Nephron progenitor cell (in vitro differentiated cells): ENCODE measurements at regions not wholly inside any gene's neighbourhood (a gene's known extent, or its start where the extent isn't known, plus 50 kb on each side); places are given as distances from the start of the nearest gene placed in this dataset.
"Not testable (repeated sequence)": the region's sequence is repeated elsewhere in the genome, so short reads cannot be mapped to it uniquely, and the experiment has no call there.

Experiments used
- DNase-seq: peaks from one replicate; pipeline ENCODE4 v3.0.0; 2021
- H3K27ac Mint-ChIP-seq: 2 replicates; pipeline ENCODE4 v1.8.0; 2021; ENCODE audit warnings: mild to moderate bottlenecking, moderate library complexity, mixed read lengths
- H3K27me3 Mint-ChIP-seq: 2 replicates; pipeline ENCODE4 v1.8.0; 2021; ENCODE audit warnings: mild to moderate bottlenecking, low read depth, mixed read lengths; ENCODE audit not compliant: poor library complexity
- H3K36me3 Mint-ChIP-seq: 2 replicates; pipeline ENCODE4 v1.8.0; 2021; ENCODE audit warnings: low read depth, mixed read lengths
- H3K4me1 Mint-ChIP-seq: 2 replicates; pipeline ENCODE4 v1.8.0; 2021; ENCODE audit warnings: mixed read lengths
- H3K4me3 Mint-ChIP-seq: 2 replicates; pipeline ENCODE4 v1.8.0; 2021; ENCODE audit warnings: mild to moderate bottlenecking, moderate library complexity, mixed read lengths
- H3K9me3 Mint-ChIP-seq: 2 replicates; pipeline ENCODE4 v1.8.0; 2021; ENCODE audit warnings: mild to moderate bottlenecking, moderate library complexity, mixed read lengths
- CTCF ChIP-seq: fragments of 200-600 bp; sonication (generic); IDR thresholded peaks from 2 replicates; pipeline ENCODE4 v1.5.0; 2021; ENCODE audit warnings: antibody characterized with exemption

- no peaks in the 10 kb centered on the region for H3K36me3 Mint-ChIP-seq
- H3K27me3 Mint-ChIP-seq, result peaks cover 3% of the 10 kb centered on the region
- DNase-seq, result no peak
- no peak overlapping the region for H3K27ac Mint-ChIP-seq
- H3K4me1 Mint-ChIP-seq, result no peaks in the 10 kb centered on the region
- TF ChIP-seq CTCF, result no peak
- peaks cover 22% of the 10 kb centered on the region for H3K9me3 Mint-ChIP-seq
- no peak overlapping the region for H3K4me3 Mint-ChIP-seq
Measured at GRCh38 chr10:53370347-53370746, 597.8 kb upstream of the MBL2 start.

GRCh38 chr10:53361936-53362335, 589.4 kb upstream of the MBL2 start:
- Mint-ChIP-seq H3K4me1 (peaks cover 9% of the 10 kb centered on the region), H3K27ac (peak overlapping the region; percentile 68), H3K4me3 (no peak overlapping the region), H3K27me3 (no peaks in the 10 kb centered on the region), H3K36me3 (no peaks in the 10 kb centered on the region), H3K9me3 (no peaks in the 10 kb centered on the region)
- no peak for DNase-seq
- no peak for TF ChIP-seq CTCF

DNA sequence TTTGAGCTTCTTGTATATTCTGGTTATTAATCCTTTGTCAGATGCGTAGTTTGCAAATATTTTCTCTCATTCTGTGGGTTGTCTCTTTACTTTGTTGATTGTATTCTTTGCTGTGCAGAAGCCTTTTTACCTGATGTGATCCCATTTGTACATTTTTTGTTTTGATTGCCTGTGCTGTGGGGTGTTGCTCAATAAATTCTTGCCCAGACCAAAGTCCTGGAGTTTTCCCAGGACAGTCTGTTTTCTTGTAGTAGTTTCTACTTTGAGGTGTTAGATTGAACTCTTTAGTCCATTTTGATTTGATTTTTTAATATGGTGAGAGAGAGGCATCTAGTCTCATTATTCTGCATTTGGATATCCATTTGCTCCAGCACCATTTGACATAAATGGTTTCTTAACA, 588.7 kb upstream of the MBL2 start:
- H3K36me3 Mint-ChIP-seq, result no peaks in the 10 kb centered on the region
- no peak overlapping the region for H3K27ac Mint-ChIP-seq
- H3K4me1 Mint-ChIP-seq, result peaks cover 9% of the 10 kb centered on the region
- H3K4me3 Mint-ChIP-seq, result no peak overlapping the region
- no peaks in the 10 kb centered on the region for H3K9me3 Mint-ChIP-seq
- TF ChIP-seq CTCF, result no peak
- no peak for DNase-seq
- H3K27me3 Mint-ChIP-seq, result no peaks in the 10 kb centered on the region

DNA sequence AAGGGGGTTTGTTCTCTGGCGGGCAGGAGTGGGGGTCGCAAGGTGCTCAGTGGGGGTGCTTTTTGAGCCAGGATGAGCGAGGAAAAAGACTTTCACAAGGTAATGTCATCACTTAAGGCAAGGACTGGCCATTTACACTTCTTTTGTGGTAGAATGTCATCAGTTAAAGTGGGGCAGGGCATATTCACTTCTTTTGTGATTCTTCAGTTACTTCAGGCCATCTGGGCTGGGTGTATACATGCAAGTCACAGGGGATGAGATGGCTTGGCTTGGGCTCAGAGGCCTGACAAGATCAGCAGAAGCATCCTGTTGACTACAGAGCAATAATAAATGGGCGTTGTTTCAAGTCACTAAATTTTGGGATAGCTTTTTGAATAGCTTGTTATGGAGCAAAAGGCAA, 586.4 kb upstream of the MBL2 start:
- H3K4me1 Mint-ChIP-seq, H3K9me3 Mint-ChIP-seq, H3K36me3 Mint-ChIP-seq, H3K27me3 Mint-ChIP-seq, DNase-seq, H3K27ac Mint-ChIP-seq, H3K4me3 Mint-ChIP-seq: not testable (repeated sequence)

- no peaks in the 10 kb centered on the region for H3K9me3 Mint-ChIP-seq
- H3K4me1 Mint-ChIP-seq, result peaks cover 9% of the 10 kb centered on the region
- H3K27ac Mint-ChIP-seq, result no peak overlapping the region
- H3K4me3 Mint-ChIP-seq, result no peak overlapping the region
- no peaks in the 10 kb centered on the region for H3K36me3 Mint-ChIP-seq
- DNase-seq, result no peak
- TF ChIP-seq CTCF, result no peak
- H3K27me3 Mint-ChIP-seq, result no peaks in the 10 kb centered on the region
Measured at GRCh38 chr10:53358536-53358935, 586.0 kb upstream of the MBL2 start.

DNA sequence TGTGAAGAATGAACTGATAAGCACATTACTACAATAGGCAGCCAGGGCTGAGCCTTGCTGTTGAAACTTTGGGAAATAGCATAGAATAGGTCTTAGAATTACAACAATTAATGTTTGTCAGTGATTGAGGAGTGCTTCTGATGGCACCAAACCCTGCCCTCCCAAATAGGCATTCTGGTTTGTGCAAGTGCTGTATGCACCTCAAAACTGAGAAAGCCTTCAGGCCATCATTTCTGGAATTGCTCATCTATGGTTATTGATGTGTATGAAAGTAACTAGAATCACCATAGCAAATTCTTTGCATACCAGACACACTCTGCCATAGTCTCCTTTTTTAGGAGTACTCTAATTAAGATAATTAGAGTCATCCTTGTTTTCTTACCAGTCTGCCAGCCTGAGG, 585.0 kb upstream of the MBL2 start:
- TF ChIP-seq CTCF, result no peak
- no peaks in the 10 kb centered on the region for H3K27me3 Mint-ChIP-seq
- H3K9me3 Mint-ChIP-seq, result no peaks in the 10 kb centered on the region
- H3K4me3 Mint-ChIP-seq, result no peak overlapping the region
- no peak for DNase-seq
- H3K27ac Mint-ChIP-seq, result no peak overlapping the region
- no peaks in the 10 kb centered on the region for H3K36me3 Mint-ChIP-seq
- peaks cover 9% of the 10 kb centered on the region for H3K4me1 Mint-ChIP-seq
